HG03139 (cell line): ENCODE measurements at regions not wholly inside any gene's neighbourhood (a gene's known extent, or its start where the extent isn't known, plus 50 kb on each side); places are given as distances from the start of the nearest gene placed in this dataset.

Source experiments
- ATAC-seq: cut with Tn5 transposase; IDR thresholded peaks from one replicate; pipeline ENCODE4 v1.9.1; 2021; ENCODE audit not compliant: unreplicated experiment

- ATAC-seq, result no peak
Observed at GRCh38 chr13:33616130-33616529, 201.8 kb upstream of the RFC3 start.

GRCh38 chr13:33617055-33617454 lies 200.9 kb upstream of the RFC3 start:
- ATAC-seq, result no peak

- no peak for ATAC-seq
Observed at GRCh38 chr13:33624253-33624652, 193.7 kb upstream of the RFC3 start.

GRCh38 chr13:33624740-33625139 lies 193.2 kb upstream of the RFC3 start:
- no peak for ATAC-seq

- ATAC-seq, result no peak
Observed at GRCh38 chr13:33626407-33626806, 191.5 kb upstream of the RFC3 start.

- ATAC-seq, result no peak
Observed at GRCh38 chr13:33628662-33629061, 189.3 kb upstream of the RFC3 start.

- no peak for ATAC-seq
Observed at GRCh38 chr13:33629605-33630360, 188.2 kb upstream of the RFC3 start.

GRCh38 chr13:33633701-33634545 lies 184.0 kb upstream of the RFC3 start:
- no peak for ATAC-seq

GRCh38 chr13:33634546-33634982 lies 183.4 kb upstream of the RFC3 start:
- ATAC-seq, result no peak

- ATAC-seq, result no peak
Observed at GRCh38 chr13:33636243-33636642, 181.7 kb upstream of the RFC3 start.

GRCh38 chr13:33636955-33637670 lies 180.8 kb upstream of the RFC3 start:
- ATAC-seq, result no peak

- no peak for ATAC-seq
Observed at GRCh38 chr13:33637978-33638743, 179.8 kb upstream of the RFC3 start.

GRCh38 chr13:33639158-33639557 lies 178.8 kb upstream of the RFC3 start:
- ATAC-seq, result no peak

- ATAC-seq, result peak; percentile 64
Observed at GRCh38 chr13:33639626-33640080, 178.3 kb upstream of the RFC3 start.

GRCh38 chr13:33640832-33641231 lies 177.1 kb upstream of the RFC3 start:
- ATAC-seq, result no peak

GRCh38 chr13:33642374-33643065 lies 175.4 kb upstream of the RFC3 start:
- ATAC-seq, result no peak

GRCh38 chr13:33644581-33645543 lies 173.1 kb upstream of the RFC3 start:
- no peak for ATAC-seq

- no peak for ATAC-seq
Observed at GRCh38 chr13:33645591-33646554, 172.1 kb upstream of the RFC3 start.
